Trophoblast cell (in vitro differentiated cells and primary cell): ENCODE measurements at regions not wholly inside any gene's neighbourhood (a gene's known extent, or its start where the extent isn't known, plus 50 kb on each side); places are given as distances from the start of the nearest gene placed in this dataset.
"Not testable (repeated sequence)": the region's sequence is repeated elsewhere in the genome, so short reads cannot be mapped to it uniquely, and the experiment has no call there.

Experiments
- DNase-seq, 2 donors: peaks; one replicate each; pipeline ENCODE4 v3.0.0-alpha.2; 2016
- H2AFZ ChIP-seq: 2 replicates; pipeline ENCODE4 v1.6.1; 2013; ENCODE audit warnings: low read length, moderate library complexity, mild to moderate bottlenecking; ENCODE audit not compliant: insufficient read depth, poor library complexity
- H2AK5ac ChIP-seq: 2 replicates; pipeline ENCODE4 v1.6.1; 2013; ENCODE audit warnings: mild to moderate bottlenecking, low read length
- H2BK120ac ChIP-seq: 2 replicates; pipeline ENCODE4 v1.6.1; 2013; ENCODE audit warnings: low read length, mild to moderate bottlenecking, moderate library complexity; ENCODE audit not compliant: insufficient read depth, poor library complexity
- H2BK12ac ChIP-seq: 2 replicates; pipeline ENCODE4 v1.6.1; 2013; ENCODE audit warnings: mild to moderate bottlenecking, low read length, moderate library complexity
- H2BK5ac ChIP-seq: 2 replicates; pipeline ENCODE4 v1.6.1; 2013; ENCODE audit warnings: low read length, low read depth, moderate library complexity, mild to moderate bottlenecking; ENCODE audit not compliant: poor library complexity
- H3K14ac ChIP-seq: 2 replicates; pipeline ENCODE4 v1.6.1; 2013; ENCODE audit warnings: mild to moderate bottlenecking, low read length
- H3K18ac ChIP-seq: 2 replicates; pipeline ENCODE4 v1.6.1; 2013; ENCODE audit warnings: mild to moderate bottlenecking, low read length
- H3K23ac ChIP-seq: 2 replicates; pipeline ENCODE4 v1.6.1; 2013; ENCODE audit warnings: low read length
- H3K27ac ChIP-seq: 2 replicates; pipeline ENCODE4 v1.5.1; 2013; ENCODE audit warnings: low read depth, mild to moderate bottlenecking, inconsistent platforms, low read length, moderate library complexity
- H3K27me3 ChIP-seq: 2 replicates; pipeline ENCODE4 v1.6.1; 2013; ENCODE audit warnings: inconsistent platforms, mild to moderate bottlenecking, low read length, moderate library complexity; ENCODE audit not compliant: insufficient read depth
- H3K36me3 ChIP-seq, 2 experiments: 1 replicate in 1 of 2; 2 replicates in 1 of 2; pipeline ENCODE4 v1.6.1; 2013; ENCODE audit warnings: low read length in 2 of 2, mild to moderate bottlenecking in 2 of 2, moderate library complexity in 1 of 2; ENCODE audit not compliant: insufficient read depth in 2 of 2, control insufficient read depth in 1 of 2
- H3K4ac ChIP-seq: 2 replicates; pipeline ENCODE4 v1.6.1; 2013; ENCODE audit warnings: low read depth, mild to moderate bottlenecking, low read length, moderate library complexity
- H3K4me1 ChIP-seq, 2 experiments: 1 replicate in 1 of 2; 2 replicates in 1 of 2; pipeline ENCODE4 v1.6.1; 2013; ENCODE audit warnings: low read length in 2 of 2, mild to moderate bottlenecking in 2 of 2, moderate library complexity in 1 of 2; ENCODE audit not compliant: insufficient read depth in 2 of 2, control insufficient read depth in 1 of 2
- H3K4me2 ChIP-seq: 2 replicates; pipeline ENCODE4 v1.6.1; 2013; ENCODE audit warnings: inconsistent platforms, mild to moderate bottlenecking, low read length, moderate library complexity
- H3K4me3 ChIP-seq: 2 replicates; pipeline ENCODE4 v1.5.1; 2013; ENCODE audit warnings: mild to moderate bottlenecking, low read depth, low read length, inconsistent platforms
- H3K79me1 ChIP-seq: one replicate; pipeline ENCODE4 v1.6.1; 2013; ENCODE audit warnings: low read length
- H3K79me2 ChIP-seq: 2 replicates; pipeline ENCODE4 v1.6.1; 2013; ENCODE audit warnings: low read length, mild to moderate bottlenecking; ENCODE audit not compliant: control insufficient read depth, insufficient read depth, poor library complexity
- H3K9ac ChIP-seq: 2 replicates; pipeline ENCODE4 v1.6.1; 2013; ENCODE audit warnings: mild to moderate bottlenecking, low read length
- H3K9me3 ChIP-seq: 2 replicates; pipeline ENCODE4 v1.6.1; 2013; ENCODE audit warnings: low read depth, mild to moderate bottlenecking, control low read depth, inconsistent platforms, low read length; ENCODE audit not compliant: insufficient read depth
- H4K12ac ChIP-seq: 2 replicates; pipeline ENCODE4 v1.6.1; 2013; ENCODE audit warnings: low read depth, mild to moderate bottlenecking, low read length, moderate library complexity
- H4K8ac ChIP-seq: 2 replicates; pipeline ENCODE4 v1.6.1; 2013; ENCODE audit warnings: low read depth, mild to moderate bottlenecking, low read length, moderate library complexity
- H4K91ac ChIP-seq: one replicate; pipeline ENCODE4 v1.6.1; 2013; ENCODE audit warnings: low read depth, mild to moderate bottlenecking, low read length, moderate library complexity
- WGBS: extraction: QIAGEN DNeasy Blood & Tissue Kit; methylation state at CpG from one replicate; pipeline ENCODE4 v1.1.7; 2013; ENCODE audit warnings: missing lambda C conversion rate; ENCODE audit not compliant: insufficient read length, insufficient coverage; ENCODE audit errors: extremely low coverage; 5-methylcytosine and 5-hydroxymethylcytosine counted together

- DNase-seq = no peak
- no peak overlapping the region for H3K4ac ChIP-seq
- H3K18ac ChIP-seq = no peak overlapping the region
Observed at GRCh38 chr3:198096015-198096414, 136.0 kb downstream of the LMLN start.

GRCh38 chr3:198097048-198097447 is 137.0 kb downstream of the LMLN start:
- Histone ChIP-seq H3K4me1 (no peaks in the 10 kb centered on the region), H3K27me3 (no peaks in the 10 kb centered on the region), H4K12ac (no peak overlapping the region), H4K8ac (no peak overlapping the region), H3K4me3 (no peak overlapping the region), H3K36me3 (no peaks in the 10 kb centered on the region), H2AFZ (no peak overlapping the region), H2BK120ac (no peak overlapping the region), H4K91ac (no peak overlapping the region), H3K18ac (no peak overlapping the region), H2AK5ac (no peak overlapping the region), H3K79me2 (no peaks in the 10 kb centered on the region), H3K79me1 (no peaks in the 10 kb centered on the region), H3K9me3 (no peaks in the 10 kb centered on the region), H3K27ac (no peak overlapping the region), H2BK12ac (no peak overlapping the region), H3K4me2 (no peak overlapping the region), H3K23ac (no peak overlapping the region), H3K4ac (no peak overlapping the region), H2BK5ac (no peak overlapping the region), H3K9ac (no peak overlapping the region), H3K14ac (no peak overlapping the region)
- no CpG with 5 or more reads among the region's 7 CpGs for WGBS
- no peak for DNase-seq

More at GRCh38 chr3:198096015-198096414, 136.0 kb downstream of the LMLN start:
- Histone ChIP-seq H3K27ac (no peak overlapping the region), H3K14ac (no peak overlapping the region), H3K36me3 (no peaks in the 10 kb centered on the region), H3K23ac (no peak overlapping the region), H3K9ac (no peak overlapping the region), H3K4me2 (no peak overlapping the region), H3K79me1 (no peaks in the 10 kb centered on the region), H3K9me3 (no peaks in the 10 kb centered on the region), H4K91ac (no peak overlapping the region), H3K79me2 (no peaks in the 10 kb centered on the region), H2AFZ (no peak overlapping the region), H3K4me3 (no peak overlapping the region), H3K27me3 (no peaks in the 10 kb centered on the region), H3K4me1 (no peaks in the 10 kb centered on the region), H2BK120ac (no peak overlapping the region), H2AK5ac (no peak overlapping the region), H2BK5ac (no peak overlapping the region), H4K8ac (no peak overlapping the region), H2BK12ac (no peak overlapping the region), H4K12ac (no peak overlapping the region)

GRCh38 chr3:198098661-198099081 is 138.7 kb downstream of the LMLN start:
- not testable (repeated sequence) for H2AK5ac ChIP-seq, H2AFZ ChIP-seq

GRCh38 chr3:198103070-198103469 is 143.1 kb downstream of the LMLN start:
- not testable (repeated sequence) for H2BK5ac ChIP-seq, H2BK12ac ChIP-seq, H3K4ac ChIP-seq, H3K27me3 ChIP-seq, H3K4me2 ChIP-seq, DNase-seq, H3K18ac ChIP-seq, H3K9me3 ChIP-seq, H4K8ac ChIP-seq, H2AFZ ChIP-seq, H4K91ac ChIP-seq, H3K14ac ChIP-seq, H3K79me2 ChIP-seq, H3K4me3 ChIP-seq, H3K4me1 ChIP-seq, H3K23ac ChIP-seq, H3K36me3 ChIP-seq, H2BK120ac ChIP-seq, H3K9ac ChIP-seq, H3K79me1 ChIP-seq, H2AK5ac ChIP-seq, H4K12ac ChIP-seq, H3K27ac ChIP-seq
- no CpG with 5 or more reads among the region's 10 CpGs for WGBS

More at GRCh38 chr3:198098661-198099081, 138.7 kb downstream of the LMLN start:
- not testable (repeated sequence) for H3K79me1 ChIP-seq, H2BK120ac ChIP-seq, H3K27ac ChIP-seq, H3K4me3 ChIP-seq, H3K4me1 ChIP-seq, H3K4me2 ChIP-seq, H3K18ac ChIP-seq, H4K91ac ChIP-seq, H3K27me3 ChIP-seq, DNase-seq, H3K4ac ChIP-seq, H4K8ac ChIP-seq, H3K9ac ChIP-seq, H3K79me2 ChIP-seq, H2BK5ac ChIP-seq, H3K36me3 ChIP-seq, H3K9me3 ChIP-seq, H3K23ac ChIP-seq, H4K12ac ChIP-seq, H2BK12ac ChIP-seq, H3K14ac ChIP-seq
- WGBS = no CpG with 5 or more reads among the region's 9 CpGs
